IMR-90 (cell line): ENCODE measurements at regions not wholly inside any gene's neighbourhood (a gene's known extent, or its start where the extent isn't known, plus 50 kb on each side); places are given as distances from the start of the nearest gene placed in this dataset.

Source experiments
- ATAC-seq: fragments of 200-7000 bp; cut with Tn5 transposase; 2 replicates; pipeline ENCODE4 v1.9.1; 2020; ENCODE audit warnings: low read depth, mild to moderate bottlenecking, moderate library complexity
- BruUV-seq: library from RNA; stranded (reverse); fragments of 400-500 nt; replicated peaks from 2 replicates; lab custom pipeline; 2021; lab: Mats Ljungman, UMichigan
- CTCF ChIA-PET: fragments of 300-600 bp; formaldehyde crosslinking; extraction: SDS; loops from one replicate; lab custom pipeline; 2021; ENCODE audit warnings: antibody characterized with exemption; lab: Yijun Ruan, JAX
- POLR2A ChIA-PET: fragments of 300-600 bp; sonication (Branson Sonifier 250); formaldehyde crosslinking; loops from one replicate; lab custom pipeline; 2022; ENCODE audit warnings: antibody characterized with exemption; ENCODE audit not compliant: unreplicated experiment; lab: Charles Lee
- DNase-seq: peaks from one replicate; pipeline ENCODE4 v3.0.0; 2013
- H2AFZ ChIP-seq: replicated peaks from 2 replicates; pipeline ENCODE3; 2013; ENCODE audit warnings: low read length, mild to moderate bottlenecking; ENCODE audit not compliant: poor library complexity
- H2AK5ac ChIP-seq: 2 replicates; pipeline ENCODE4 v1.6.1; 2013; ENCODE audit warnings: low read depth, low read length, inconsistent platforms
- H2AK9ac ChIP-seq: replicated peaks from 2 replicates; pipeline ENCODE3; 2013; ENCODE audit warnings: mild to moderate bottlenecking, low read depth, low read length, moderate library complexity; ENCODE audit not compliant: poor library complexity
- H2BK120ac ChIP-seq: 2 replicates; pipeline ENCODE4 v1.6.1; 2013; ENCODE audit warnings: low read depth, low read length, inconsistent platforms
- H2BK15ac ChIP-seq: 3 replicates; pipeline ENCODE4 v1.6.1; 2013; ENCODE audit warnings: low read depth, low read length, inconsistent platforms
- H2BK20ac ChIP-seq: 2 replicates; pipeline ENCODE4 v1.6.1; 2013; ENCODE audit warnings: low read depth, mild to moderate bottlenecking, inconsistent platforms, low read length, moderate library complexity
- H2BK5ac ChIP-seq: 2 replicates; pipeline ENCODE4 v1.6.1; 2013; ENCODE audit warnings: mild to moderate bottlenecking, low read depth, low read length, inconsistent platforms; ENCODE audit not compliant: poor library complexity, severe bottlenecking
- H3K14ac ChIP-seq: replicated peaks from 2 replicates; pipeline ENCODE4 v1.6.1; 2013; ENCODE audit warnings: low read depth, low read length, inconsistent platforms
- H3K18ac ChIP-seq: 2 replicates; pipeline ENCODE4 v1.6.1; 2013; ENCODE audit warnings: low read depth, low read length, control low read depth
- H3K23ac ChIP-seq: 2 replicates; pipeline ENCODE4 v1.6.1; 2013; ENCODE audit warnings: low read depth, low read length, inconsistent platforms
- H3K27ac ChIP-seq: 2 replicates; pipeline ENCODE4 v1.5.1; 2013; ENCODE audit warnings: mild to moderate bottlenecking, control low read depth, low read length; ENCODE audit not compliant: insufficient read depth
- H3K27me3 ChIP-seq: 2 replicates; pipeline ENCODE4 v1.6.1; 2013; ENCODE audit warnings: low read length; ENCODE audit not compliant: control insufficient read depth, insufficient read depth
- H3K36me3 ChIP-seq: 2 replicates; pipeline ENCODE4 v1.6.1; 2013; ENCODE audit warnings: low read length, mixed read lengths; ENCODE audit not compliant: control insufficient read depth, insufficient read depth
- H3K4ac ChIP-seq: 2 replicates; pipeline ENCODE4 v1.6.1; 2013; ENCODE audit warnings: low read depth, low read length, inconsistent platforms
- H3K4me1 ChIP-seq: 2 replicates; pipeline ENCODE4 v1.6.1; 2013; ENCODE audit warnings: low read length, mixed read lengths; ENCODE audit not compliant: control insufficient read depth, insufficient read depth
- H3K4me2 ChIP-seq: 2 replicates; pipeline ENCODE4 v1.6.1; 2013; ENCODE audit warnings: low read depth, mild to moderate bottlenecking, control low read depth, low read length, moderate library complexity
- H3K4me3 ChIP-seq: 2 replicates; pipeline ENCODE4 v1.5.1; 2013; ENCODE audit warnings: low read depth, mild to moderate bottlenecking, control low read depth, low read length, moderate library complexity; ENCODE audit not compliant: insufficient read depth
- H3K56ac ChIP-seq: 2 replicates; pipeline ENCODE4 v1.6.1; 2013; ENCODE audit warnings: low read length, inconsistent platforms; ENCODE audit not compliant: insufficient read depth; ENCODE audit errors: extremely low read depth
- H3K79me1 ChIP-seq, 2 experiments: 2 replicates each; pipeline ENCODE4 v1.6.1; 2013; ENCODE audit warnings: low read length in 2 of 2, inconsistent platforms in 1 of 2, low read depth in 1 of 2
- H3K9ac ChIP-seq: 2 replicates; pipeline ENCODE4 v1.6.1; 2013; ENCODE audit warnings: low read depth, low read length, control low read depth
- H3K9me1 ChIP-seq: 2 replicates; pipeline ENCODE4 v1.6.1; 2013; ENCODE audit warnings: low read length, inconsistent platforms; ENCODE audit not compliant: insufficient read depth
- H3K9me3 ChIP-seq: 2 replicates; pipeline ENCODE4 v1.6.1; 2013; ENCODE audit warnings: low read length; ENCODE audit not compliant: control insufficient read depth, insufficient read depth
- H4K20me1 ChIP-seq: 2 replicates; pipeline ENCODE4 v1.6.1; 2013; ENCODE audit warnings: low read length, inconsistent platforms; ENCODE audit not compliant: insufficient read depth
- H4K5ac ChIP-seq: 2 replicates; pipeline ENCODE4 v1.6.1; 2013; ENCODE audit warnings: mild to moderate bottlenecking, low read depth, low read length, control low read depth
- H4K8ac ChIP-seq, 2 experiments: 2 replicates each; pipeline ENCODE4 v1.6.1; 2013; ENCODE audit warnings: low read depth in 2 of 2, low read length in 2 of 2, control low read depth in 1 of 2, inconsistent platforms in 1 of 2
- H4K91ac ChIP-seq: 2 replicates; pipeline ENCODE4 v1.6.1; 2013; ENCODE audit warnings: low read depth, low read length, inconsistent platforms; ENCODE audit not compliant: insufficient read depth
- BHLHE40 ChIP-seq: fragments of 150-350 bp; IDR thresholded peaks from 2 replicates; pipeline ENCODE4 v1.6.1; 2016; ENCODE audit warnings: mild to moderate bottlenecking, low read depth, low read length
- CEBPB ChIP-seq: IDR thresholded peaks from 2 replicates; pipeline ENCODE4 v1.6.1; 2012; ENCODE audit warnings: low read depth, low read length, improper control_type of control experiment
- CHD1 ChIP-seq: IDR thresholded peaks from 2 replicates; pipeline ENCODE4 v1.6.1; 2012; ENCODE audit warnings: low read depth, low read length, improper control_type of control experiment
- CTCF ChIP-seq: conservative IDR thresholded peaks from 2 replicates; pipeline ENCODE4 v1.5.1; 2012; ENCODE audit warnings: mild to moderate bottlenecking, low read depth, low read length, improper control_type of control experiment
- ELK1 ChIP-seq: fragments of 150-350 bp; IDR thresholded peaks from 2 replicates; pipeline ENCODE4 v1.6.1; 2016; ENCODE audit warnings: low read depth, mild to moderate bottlenecking, low read length, moderate library complexity, borderline replicate concordance
- FOS ChIP-seq: fragments of 150-350 bp; IDR thresholded peaks from 2 replicates; pipeline ENCODE4 v1.6.1; 2016; ENCODE audit warnings: low read depth, low read length
- MAFK ChIP-seq: IDR thresholded peaks from 2 replicates; pipeline ENCODE4 v1.6.1; 2012; ENCODE audit warnings: low read depth, low read length, improper control_type of control experiment
- MAZ ChIP-seq: IDR thresholded peaks from 2 replicates; pipeline ENCODE4 v1.6.1; 2012; ENCODE audit warnings: low read depth, mild to moderate bottlenecking, low read length, improper control_type of control experiment, moderate library complexity, borderline replicate concordance
- MXI1 ChIP-seq: IDR thresholded peaks from 2 replicates; pipeline ENCODE4 v1.6.1; 2012; ENCODE audit warnings: low read depth, mild to moderate bottlenecking, low read length, moderate library complexity, borderline replicate concordance
- NFE2L2 ChIP-seq: fragments of 150-350 bp; IDR thresholded peaks from 2 replicates; pipeline ENCODE4 v1.6.1; 2016; ENCODE audit warnings: low read depth, mild to moderate bottlenecking, low read length
- POLR2A ChIP-seq: IDR thresholded peaks from 2 replicates; pipeline ENCODE4 v1.6.1; 2012; ENCODE audit warnings: mild to moderate bottlenecking, low read depth, low read length
- RAD21 ChIP-seq: IDR thresholded peaks from 2 replicates; pipeline ENCODE4 v1.6.1; 2012; ENCODE audit warnings: low read length, improper control_type of control experiment
- RCOR1 ChIP-seq: IDR thresholded peaks from 2 replicates; pipeline ENCODE4 v1.6.1; 2012; ENCODE audit warnings: mild to moderate bottlenecking, low read length, improper control_type of control experiment; ENCODE audit not compliant: insufficient replicate concordance
- RFX5 ChIP-seq: IDR thresholded peaks from 2 replicates; pipeline ENCODE4 v1.8.0; 2012; ENCODE audit warnings: low read depth, mild to moderate bottlenecking, low read length, moderate library complexity
- SMC3 ChIP-seq: fragments of 150-350 bp; IDR thresholded peaks from 2 replicates; pipeline ENCODE4 v1.6.1; 2016; ENCODE audit warnings: low read depth, mild to moderate bottlenecking, antibody characterized with exemption, low read length, moderate library complexity
- USF2 ChIP-seq: fragments of 150-350 bp; IDR thresholded peaks from 2 replicates; pipeline ENCODE4 v1.6.1; 2017; ENCODE audit warnings: mild to moderate bottlenecking, antibody characterized with exemption, low read length, low read depth
- WGBS, 2 experiments: methylation state at CpG; one replicate each; pipeline versions ENCODE4 v1.1.5 to v1.1.7; 2013; ENCODE audit warnings: missing lambda C conversion rate in 2 of 2; ENCODE audit not compliant: insufficient read length in 1 of 2; ENCODE audit errors: extremely low coverage in 2 of 2; 5-methylcytosine and 5-hydroxymethylcytosine counted together
- dilution Hi-C: fragments of 300-500 bp; cut with HindIII; formaldehyde crosslinking; loops from one replicate; pipeline ENCODE4 v1.14.3; 2018; ENCODE audit warnings: low sequenced_read_pairs; ENCODE audit not compliant: unreplicated experiment
- in situ Hi-C: fragments of 300-500 bp; cut with MboI; formaldehyde crosslinking; loops from 3 replicates; pipeline ENCODE4 v1.14.3; 2019; ENCODE audit warnings: low sequenced_read_pairs, inconsistent platforms, mixed read lengths
- intact Hi-C: fragments of 100-400 bp; cut with micrococcal nuclease; formaldehyde crosslinking; loops from 2 replicates; pipeline ENCODE4 v1.10.0; 2022

GRCh38 chr17:444879-445454, 92.4 kb upstream of the RPH3AL start:
- DNase-seq (no peak), ATAC-seq (no peak)
- Histone ChIP-seq H3K4me1 (no peaks in the 10 kb centered on the region), H2AK5ac (no peak overlapping the region), H3K23ac (no peak overlapping the region), H2BK120ac (no peak overlapping the region), H2AFZ (no peak overlapping the region), H4K20me1 (peaks cover 3% of the 10 kb centered on the region; the same call in 1 of the 2 replicates), H3K4me2 (no peak overlapping the region), H3K9me3 (no peaks in the 10 kb centered on the region), H3K18ac (no peak overlapping the region), H3K27ac (no peak overlapping the region), H3K4ac (no peak overlapping the region), H3K9ac (no peak overlapping the region), H3K36me3 (peaks cover 15% of the 10 kb centered on the region), H3K56ac (no peak overlapping the region), H3K27me3 (no peaks in the 10 kb centered on the region), H4K5ac (no peak overlapping the region), H2BK5ac (no peak overlapping the region), H3K4me3 (no peak overlapping the region), H3K14ac (no peak overlapping the region), H4K91ac (no peak overlapping the region), H3K79me1 (peaks cover 16 to 33% of the 10 kb centered on the region in 2 experiments), H3K9me1 (peaks cover 4% of the 10 kb centered on the region; the same call in 1 of the 2 replicates), H2BK20ac (no peak overlapping the region), H2AK9ac (no peak overlapping the region), H4K8ac (no peak overlapping the region), H2BK15ac (no peak overlapping the region)
- TF ChIP-seq SMC3, result no peak
- no peak for TF ChIP-seq BHLHE40
- TF ChIP-seq CHD1, result no peak
- TF ChIP-seq RCOR1, result no peak
- TF ChIP-seq CEBPB, result no peak
- no peak for TF ChIP-seq MAZ
- no peak for TF ChIP-seq CTCF
- no peak for TF ChIP-seq RAD21
- TF ChIP-seq NFE2L2, result no peak
- TF ChIP-seq FOS, result no peak
- TF ChIP-seq RFX5, result no peak
- no peak for TF ChIP-seq ELK1
- TF ChIP-seq MXI1, result no peak
- no peak for TF ChIP-seq POLR2A
- no peak for TF ChIP-seq USF2
- no peak for TF ChIP-seq MAFK
- dilution Hi-C loops, result no loop called here
- 100% methylated on average over 1 of the region's 7 CpGs; no CpG with 5 or more reads in 1 of the 2 experiments for WGBS, 2 experiments
- intact Hi-C loops, result no loop called here
- in situ Hi-C loops, result no loop called here
- ChIA-PET POLR2A (no interaction called here), CTCF (no interaction called here)
- no TSS peak for BruUV-seq
